Stimulated activated CD8-positive, alpha-beta memory T cell treated with anti-CD3 and anti-CD28 coated beads, Interleukin-2, amount 100 ng/mL, for 1 hour (primary cell): ENCODE measurements at regions not wholly inside any gene's neighbourhood (a gene's known extent, or its start where the extent isn't known, plus 50 kb on each side); places are given as distances from the start of the nearest gene placed in this dataset.

Source experiments
- DNase-seq, 2 donors: peaks; one replicate each; pipeline ENCODE4 v3.0.0-alpha.2; 2020; ENCODE audit warnings: low read depth in 2 of 2

- DNase-seq = no peak
Measured at GRCh38 chr3:194804796-194805195, 119.1 kb downstream of the FAM43A start.

GRCh38 chr3:194805546-194805945, 119.9 kb downstream of the FAM43A start:
- DNase-seq = no peak

DNA sequence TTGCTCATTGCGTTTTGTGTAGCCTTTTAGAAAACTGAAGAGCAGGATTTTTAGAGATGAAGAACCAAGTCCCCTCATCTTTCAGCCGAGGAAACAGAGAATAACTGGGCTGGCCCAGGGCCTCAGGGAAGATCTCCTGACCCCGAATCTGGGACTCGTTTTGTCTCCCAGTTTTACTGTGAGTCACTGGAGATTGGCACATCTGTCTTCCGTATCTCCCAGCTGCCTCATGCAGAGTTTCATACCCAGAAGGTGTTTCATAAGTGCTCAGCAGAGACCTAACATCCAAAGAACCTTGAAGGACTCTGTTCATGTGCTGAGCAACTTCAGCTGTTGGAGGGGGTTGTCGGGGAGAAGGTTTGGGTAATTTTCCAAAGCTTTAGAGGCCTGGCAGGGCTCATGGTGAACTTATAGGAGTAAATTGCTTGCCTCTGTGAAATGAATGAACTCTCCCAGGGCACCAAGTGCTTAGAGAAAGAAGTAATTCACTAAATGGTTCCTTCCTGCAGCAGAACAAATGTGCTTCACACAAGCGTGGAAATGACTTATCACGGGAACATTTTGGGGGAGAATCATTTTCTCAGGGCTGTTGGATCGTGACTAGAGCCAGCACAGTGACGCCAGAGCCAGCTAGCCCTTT, 121.4 kb downstream of the FAM43A start:
- DNase-seq = no peak

DNA sequence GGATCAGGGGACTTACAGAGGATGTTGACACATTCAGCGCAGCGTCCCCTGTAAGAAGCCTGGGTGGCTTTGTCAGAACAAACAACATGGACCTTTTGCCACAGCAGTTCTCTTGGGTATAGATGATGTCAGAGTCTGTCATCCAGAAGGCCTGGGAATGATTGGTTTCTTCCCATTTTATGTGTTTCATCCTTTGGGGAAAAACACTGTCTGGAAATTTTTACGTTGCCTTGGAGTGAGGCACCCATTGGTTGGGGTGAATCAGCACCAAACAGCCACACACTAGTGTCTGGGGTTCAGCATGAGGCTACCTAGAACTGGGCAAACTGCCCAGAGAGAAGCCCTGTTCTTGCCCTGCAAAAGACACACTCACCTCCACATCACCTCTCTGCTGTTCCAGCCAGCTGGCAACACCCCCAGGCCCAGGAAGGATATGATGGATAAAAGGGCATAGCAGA, 123.0 kb downstream of the FAM43A start:
- no peak for DNase-seq

DNA sequence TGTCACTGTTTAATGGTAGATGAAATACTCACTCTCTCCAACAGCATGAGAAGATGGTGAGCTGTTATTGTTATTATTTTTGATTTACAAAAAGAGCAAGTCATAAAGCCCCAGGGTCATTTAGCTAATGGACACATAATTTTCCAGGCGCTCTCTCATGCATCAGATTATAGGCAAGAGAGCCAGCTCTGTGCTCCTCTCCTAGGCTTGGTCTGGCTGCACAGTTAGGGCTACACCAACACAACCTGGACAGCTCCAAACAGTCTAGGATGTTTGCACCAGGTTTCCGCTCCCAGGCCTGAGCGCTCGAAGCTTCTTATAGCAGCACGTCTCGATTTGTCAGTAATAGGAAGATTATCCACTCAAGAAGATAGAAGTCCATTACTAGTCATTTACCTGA, 123.7 kb downstream of the FAM43A start:
- DNase-seq = no peak

- DNase-seq = no peak
Measured at GRCh38 chr3:194810076-194810475, 124.4 kb downstream of the FAM43A start.

GRCh38 chr3:194811118-194811517, 125.4 kb downstream of the FAM43A start:
- DNase-seq = no peak

GRCh38 chr3:194812176-194812575, 126.5 kb downstream of the FAM43A start:
- no peak for DNase-seq

GRCh38 chr3:194814878-194815357, 129.2 kb downstream of the FAM43A start:
- DNase-seq = no peak

GRCh38 chr3:194816748-194817591, 131.3 kb downstream of the FAM43A start:
- DNase-seq = no peak

DNA sequence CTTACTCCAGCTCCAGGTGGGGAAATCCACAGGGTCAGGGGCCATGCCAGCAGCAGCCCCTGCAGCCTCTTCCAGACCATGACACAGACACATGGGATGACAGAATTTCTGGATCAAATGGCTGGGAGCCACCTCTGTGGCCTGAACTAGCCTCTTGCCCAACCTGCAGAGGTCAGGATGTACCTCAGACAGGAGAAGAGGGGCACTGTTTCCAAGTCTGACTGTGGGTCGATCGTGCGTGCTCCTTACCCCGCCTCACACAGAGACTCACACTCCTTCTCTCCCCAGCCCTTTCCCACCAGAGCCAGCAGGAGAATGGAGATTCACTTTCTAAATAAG, 131.9 kb downstream of the FAM43A start:
- no peak for DNase-seq

- no peak for DNase-seq
Measured at GRCh38 chr3:194817936-194818335, 132.3 kb downstream of the FAM43A start.

- no peak for DNase-seq
Measured at GRCh38 chr3:194824100-194824499, 138.4 kb downstream of the FAM43A start.

GRCh38 chr3:194824701-194825111, 139.0 kb downstream of the FAM43A start:
- DNase-seq = no peak

DNA sequence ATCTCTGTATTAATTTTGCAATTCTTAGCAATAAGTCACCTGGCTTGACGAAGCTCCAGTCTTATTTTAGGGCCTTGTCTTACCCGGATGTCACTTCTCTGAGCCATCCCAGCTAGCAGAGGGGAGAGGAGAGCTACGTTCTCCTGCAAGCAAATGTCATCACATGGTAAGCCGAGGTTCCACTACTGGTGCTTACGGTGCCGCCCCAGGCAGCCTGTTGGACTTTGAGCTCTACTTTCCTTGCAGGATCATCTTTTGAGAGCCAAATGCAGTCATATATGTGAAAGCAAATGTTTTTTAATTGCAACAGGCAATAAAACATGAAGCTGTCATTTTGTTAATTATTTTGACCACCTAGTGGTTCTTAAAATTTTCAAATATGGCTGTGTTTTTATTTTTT, 140.9 kb downstream of the FAM43A start:
- DNase-seq = no peak

GRCh38 chr3:194827486-194827885, 141.8 kb downstream of the FAM43A start:
- no peak for DNase-seq

GRCh38 chr3:194828116-194828515, 142.4 kb downstream of the FAM43A start:
- DNase-seq = no peak

DNA sequence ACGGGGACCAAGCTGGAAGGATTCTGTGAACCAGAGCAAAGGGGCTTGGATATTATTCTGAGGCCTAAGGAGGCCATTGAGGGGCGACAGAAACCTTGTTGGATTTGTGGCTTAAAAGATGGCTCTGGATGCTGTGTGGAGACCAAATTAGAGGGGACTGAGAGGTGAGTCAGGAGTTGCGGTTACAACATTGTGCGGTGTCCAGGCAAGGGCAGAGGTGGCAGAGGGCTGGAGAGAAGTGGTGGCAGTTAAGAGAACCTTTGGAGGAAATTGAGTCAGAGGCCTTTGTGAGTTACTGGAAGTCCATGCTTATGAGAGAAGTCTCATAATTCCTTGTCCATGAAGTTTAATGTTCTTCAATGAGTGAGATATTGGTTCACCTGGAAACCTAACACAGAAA, 143.2 kb downstream of the FAM43A start:
- DNase-seq = no peak

- no peak for DNase-seq
Measured at GRCh38 chr3:194830401-194830800, 144.7 kb downstream of the FAM43A start.

GRCh38 chr3:194830978-194831377, 145.3 kb downstream of the FAM43A start:
- DNase-seq = no peak

- DNase-seq = no peak
Measured at GRCh38 chr3:194832346-194833104, 146.8 kb downstream of the FAM43A start.

DNA sequence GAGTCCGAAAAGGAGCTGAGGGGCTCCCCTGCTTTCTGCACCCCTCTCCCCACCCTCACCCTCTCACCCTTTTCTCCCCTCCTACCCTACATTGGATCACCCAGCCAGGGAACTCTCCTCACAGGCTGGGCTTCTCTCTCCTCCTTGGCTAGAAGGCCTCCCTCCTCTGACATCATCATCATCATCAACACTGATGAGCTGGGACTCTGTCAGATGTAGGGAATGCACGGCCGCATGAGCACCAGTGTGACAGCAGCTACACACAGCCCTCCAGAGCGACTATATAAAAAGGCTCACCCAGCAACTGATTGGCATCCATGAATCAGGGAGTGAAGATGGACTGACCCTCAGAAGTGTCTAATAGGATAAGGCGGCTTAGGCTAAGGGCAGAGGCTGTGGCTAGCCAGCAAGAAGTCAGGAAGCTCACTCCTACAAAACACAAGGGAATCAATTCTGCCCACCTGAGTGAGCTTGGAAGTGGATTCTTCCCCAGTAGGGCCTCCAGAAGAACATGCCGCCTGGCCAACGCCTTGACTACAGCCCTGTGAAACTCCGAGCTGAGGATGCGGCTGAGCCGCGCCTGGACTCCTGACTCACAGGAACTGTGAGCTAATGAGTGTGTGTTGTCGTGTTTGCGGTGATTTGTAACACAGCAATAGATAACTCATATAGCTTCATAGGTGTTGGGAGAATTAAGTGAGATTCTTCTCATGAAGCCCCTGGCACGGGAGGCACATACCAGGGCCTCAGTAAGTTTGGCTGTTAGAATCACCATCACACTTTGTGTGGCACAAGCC, 147.6 kb downstream of the FAM43A start:
- no peak for DNase-seq
